ENCODE measurements at regions not wholly inside any gene's neighbourhood (a gene's known extent, or its start where the extent isn't known, plus 50 kb on each side); places are given as distances from the start of the nearest gene placed in this dataset.

GRCh38 chr1:30597711-30598110 lies 125.7 kb downstream of the MATN1 start:
- no peak for TF ChIP-seq EP300 (IDR thresholded peaks at IDR 0.05)
- no peak for TF ChIP-seq CTCF (IDR thresholded peaks at IDR 0.05)

Data from ovary (tissue), 3 donors.